ENCODE measurements at regions not wholly inside any gene's neighbourhood (a gene's known extent, or its start where the extent isn't known, plus 50 kb on each side); places are given as distances from the start of the nearest gene placed in this dataset.

DNA sequence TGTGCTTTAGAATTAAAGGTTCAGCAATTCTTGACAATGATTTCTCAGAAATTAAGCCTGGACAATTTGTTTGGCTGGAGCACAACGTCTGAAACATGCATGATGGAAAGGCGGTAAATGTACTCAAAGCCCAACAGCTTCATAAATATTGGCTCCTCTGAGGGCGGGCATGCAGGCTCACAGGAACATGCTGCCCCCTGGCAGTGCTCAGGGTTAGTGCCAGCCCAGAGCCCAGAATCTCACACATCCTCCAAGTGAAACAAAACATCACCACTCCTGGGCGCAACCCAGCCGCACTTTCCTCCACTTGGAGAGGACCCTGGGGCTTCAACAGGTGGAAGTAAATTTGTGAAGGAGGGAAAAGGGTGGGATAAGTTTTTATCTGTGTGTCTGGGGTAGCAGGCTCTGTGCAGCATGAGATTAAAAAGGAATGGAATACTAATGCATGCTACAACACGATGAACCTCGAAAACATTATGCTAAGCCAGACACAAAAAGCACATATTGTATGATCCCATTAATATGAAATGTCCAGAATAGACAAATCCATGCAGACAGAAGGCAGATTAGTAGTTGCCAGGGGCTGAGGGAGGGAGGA lies 54.1 kb upstream of the PTPRT start:
- no peak for ATAC-seq
- Histone ChIP-seq H3K4me1 (no peaks in the 10 kb centered on the region), H3K4me3 (no peak overlapping the region), H3K9me3 (no peaks in the 10 kb centered on the region), H3K27me3 (ENCODE audit: insufficient read depth in 3 of 3, low read length in 2 of 3) (no peaks in the 10 kb centered on the region), H3K36me3 (ENCODE audit: insufficient read depth in 1 of 2, low read depth in 1 of 2) (no peaks in the 10 kb centered on the region), H3K27ac (no peak overlapping the region)
- intact Hi-C loops (cut with DNase I) = no loop called here
- DNase-seq = no peak
- TF ChIP-seq, protein P1, sequence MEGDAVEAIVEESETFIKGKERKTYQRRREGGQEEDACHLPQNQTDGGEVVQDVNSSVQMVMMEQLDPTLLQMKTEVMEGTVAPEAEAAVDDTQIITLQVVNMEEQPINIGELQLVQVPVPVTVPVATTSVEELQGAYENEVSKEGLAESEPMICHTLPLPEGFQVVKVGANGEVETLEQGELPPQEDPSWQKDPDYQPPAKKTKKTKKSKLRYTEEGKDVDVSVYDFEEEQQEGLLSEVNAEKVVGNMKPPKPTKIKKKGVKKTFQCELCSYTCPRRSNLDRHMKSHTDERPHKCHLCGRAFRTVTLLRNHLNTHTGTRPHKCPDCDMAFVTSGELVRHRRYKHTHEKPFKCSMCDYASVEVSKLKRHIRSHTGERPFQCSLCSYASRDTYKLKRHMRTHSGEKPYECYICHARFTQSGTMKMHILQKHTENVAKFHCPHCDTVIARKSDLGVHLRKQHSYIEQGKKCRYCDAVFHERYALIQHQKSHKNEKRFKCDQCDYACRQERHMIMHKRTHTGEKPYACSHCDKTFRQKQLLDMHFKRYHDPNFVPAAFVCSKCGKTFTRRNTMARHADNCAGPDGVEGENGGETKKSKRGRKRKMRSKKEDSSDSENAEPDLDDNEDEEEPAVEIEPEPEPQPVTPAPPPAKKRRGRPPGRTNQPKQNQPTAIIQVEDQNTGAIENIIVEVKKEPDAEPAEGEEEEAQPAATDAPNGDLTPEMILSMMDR (IDR thresholded peaks at IDR 0.05) = no peak
- 42 to 47% (median 44%) methylated on average over 7 of the region's 7 CpGs for WGBS, 3 donors

DNA sequence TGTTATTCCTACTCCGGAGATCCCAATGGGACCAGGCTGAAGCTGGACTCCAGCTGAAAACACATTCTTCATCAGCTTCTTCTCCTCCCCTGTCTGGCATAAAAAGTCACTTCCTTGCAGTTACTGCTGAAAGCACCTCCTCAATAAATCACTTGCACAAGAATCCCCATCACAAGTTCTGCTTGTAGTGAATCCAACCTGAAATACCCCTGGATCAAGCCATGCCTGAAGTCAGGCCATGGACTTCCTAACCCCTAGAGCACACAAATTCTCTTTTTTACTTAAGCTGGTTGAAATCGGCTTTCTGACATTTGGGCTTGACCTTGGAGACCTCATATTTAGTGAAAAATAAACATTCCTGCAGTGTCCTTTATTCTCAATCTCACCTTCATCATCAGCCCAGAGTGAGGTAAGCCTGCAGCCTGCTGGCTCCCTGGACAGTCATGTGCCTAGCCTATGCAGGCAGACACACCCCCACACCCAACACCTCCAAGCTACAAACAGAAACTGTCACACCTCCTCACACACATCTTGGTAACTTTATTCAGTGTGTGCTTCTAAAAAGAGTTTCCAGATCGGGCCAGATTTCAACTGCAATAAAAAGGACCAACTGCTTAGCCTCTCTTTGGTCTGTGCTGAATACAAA lies 51.5 kb upstream of the PTPRT start:
- 62 to 66% (median 65%) methylated on average over 3 of the region's 3 CpGs for WGBS, 3 donors
- intact Hi-C loops (cut with DNase I) = no loop called here
- H3K27me3 ChIP-seq (ENCODE audit: insufficient read depth in 3 of 3, low read length in 2 of 3) = no peaks in the 10 kb centered on the region

More for the DNA sequence above, 51.5 kb upstream of the PTPRT start:
- Histone ChIP-seq H3K4me3 (no peak overlapping the region), H3K4me1 (no peaks in the 10 kb centered on the region), H3K27ac (no peak overlapping the region), H3K9me3 (no peaks in the 10 kb centered on the region), H3K36me3 (ENCODE audit: insufficient read depth in 1 of 2, low read depth in 1 of 2) (no peaks in the 10 kb centered on the region)
- TF ChIP-seq, protein P1 (IDR thresholded peaks at IDR 0.05) = no peak
- no peak for ATAC-seq
- DNase-seq = no peak

All from psoas muscle (tissue), 7 donors.